ENCODE measurements at regions not wholly inside any gene's neighbourhood (a gene's known extent, or its start where the extent isn't known, plus 50 kb on each side); places are given as distances from the start of the nearest gene placed in this dataset.

- Mint-ChIP-seq H3K27me3 (ENCODE audit: low read depth) (no peaks in the 10 kb centered on the region), H3K4me1 (no peaks in the 10 kb centered on the region), H3K36me3 (ENCODE audit: insufficient read depth in 1 of 3, low read depth in 3 of 3) (no peaks in the 10 kb centered on the region)
Measured at GRCh38 chr4:63618883-63619718, 790.1 kb downstream of the TECRL start.

More at GRCh38 chr4:63618883-63619718, 790.1 kb downstream of the TECRL start:
- no peaks in the 10 kb centered on the region for H4K20me1 ChIP-seq (ENCODE audit: control insufficient read depth, insufficient read depth, insufficient read length)
- no peak overlapping the region for H4K91ac ChIP-seq (ENCODE audit: insufficient read length, low read depth, low read length)
- no peak overlapping the region for H4K5ac ChIP-seq (ENCODE audit: insufficient read length, low read depth, low read length)
- H3K9me3 ChIP-seq (ENCODE audit: control insufficient read depth, low read depth, low read length), result no peaks in the 10 kb centered on the region
- no peak overlapping the region for H3K4me3 Mint-ChIP-seq
- no peaks in the 10 kb centered on the region for H3K23me2 ChIP-seq (ENCODE audit: insufficient read length, low read depth, low read length, poor library complexity, severe bottlenecking)
- TF ChIP-seq CTCF (conservative IDR thresholded peaks at IDR 0.05), result no peak
- H2BK12ac ChIP-seq (ENCODE audit: insufficient read length, low read depth, low read length), result no peak overlapping the region
- H3K27ac ChIP-seq (ENCODE audit: insufficient read length, low read depth, low read length), result no peak overlapping the region
- no peak overlapping the region for H3K14ac ChIP-seq (ENCODE audit: insufficient read depth, low read length)
- H3K18ac ChIP-seq (ENCODE audit: insufficient read length, low read depth, low read length), result no peak overlapping the region
- no CpG with 5 or more reads among the region's 6 CpGs for WGBS (ENCODE audit: extremely low coverage, insufficient read length, low lambda C conversion rate)
- H3K56ac ChIP-seq (ENCODE audit: insufficient read length, low read depth, low read length), result no peak overlapping the region
- H2BK5ac ChIP-seq (ENCODE audit: insufficient read length, low read length), result no peak overlapping the region
- no peak overlapping the region for H3K27ac Mint-ChIP-seq
- H3K9me3 Mint-ChIP-seq, result no peaks in the 10 kb centered on the region
- no peaks in the 10 kb centered on the region for H3K79me1 ChIP-seq (ENCODE audit: insufficient read depth, low read depth, low read length, poor library complexity, severe bottlenecking)
- no peak for DNase-seq
- no peak overlapping the region for H2BK20ac ChIP-seq (ENCODE audit: low read depth, low read length, poor library complexity, severe bottlenecking)
- H3K9ac ChIP-seq (ENCODE audit: extremely low read depth, insufficient read length, low read length), result no peak overlapping the region
- H3K23ac ChIP-seq (ENCODE audit: insufficient read length, low read depth, low read length), result no peak overlapping the region
- H2BK120ac ChIP-seq (ENCODE audit: low read depth, low read length, poor library complexity, severe bottlenecking), result no peak overlapping the region
- no peaks in the 10 kb centered on the region for H3K79me2 ChIP-seq (ENCODE audit: insufficient read depth, low read length)
- H2AK5ac ChIP-seq (ENCODE audit: insufficient read length, low read length), result no peak overlapping the region
- H3K4me1 ChIP-seq (ENCODE audit: insufficient read depth, low read length), result no peaks in the 10 kb centered on the region
- H3K4ac ChIP-seq (ENCODE audit: low read depth, low read length), result no peak overlapping the region
- no peak overlapping the region for H2BK15ac ChIP-seq (ENCODE audit: low read depth, low read length)
- H3K4me2 ChIP-seq (ENCODE audit: insufficient read depth, insufficient read length, low read length), result no peak overlapping the region
- no peak overlapping the region for H3T11ph ChIP-seq (ENCODE audit: low read length)
- no peak overlapping the region for H4K8ac ChIP-seq (replicated peaks; ENCODE audit: insufficient read length, low read depth, low read length)
- H3K27me3 ChIP-seq (ENCODE audit: insufficient read depth, low read length), result no peaks in the 10 kb centered on the region
- no peak overlapping the region for H2AFZ ChIP-seq (ENCODE audit: low read length)

Data from H9 (cell line).